Prostate gland (tissue), 2 donors: ENCODE measurements at regions not wholly inside any gene's neighbourhood (a gene's known extent, or its start where the extent isn't known, plus 50 kb on each side); places are given as distances from the start of the nearest gene placed in this dataset.

Source experiments
- DNase-seq: peaks from one replicate; pipeline ENCODE4 v3.0.0-alpha.2; 2019; ENCODE audit warnings: low spot score
- H3K27ac ChIP-seq, 2 donors: fragments of 200-600 bp; sonication (generic); 2 replicates each; pipeline ENCODE4 v1.5.1; 2017 to 2019
- H3K27me3 ChIP-seq: fragments of 200-600 bp; sonication (generic); replicated peaks from 2 replicates; pipeline ENCODE4 v1.5.1; 2019; ENCODE audit not compliant: insufficient read depth
- H3K36me3 ChIP-seq, 2 donors: fragments of 200-600 bp; sonication (generic); 1 replicate in 1 of 2; 2 replicates in 1 of 2; pipeline versions ENCODE4 v1.5.1 to v1.8.1; 2017 to 2019
- H3K4me1 ChIP-seq: fragments of 200-600 bp; sonication (generic); replicated peaks from 2 replicates; pipeline ENCODE4 v1.5.1; 2019
- H3K4me3 ChIP-seq, 2 donors: fragments of 200-600 bp; sonication (generic); 2 replicates each; pipeline ENCODE4 v1.5.1; 2017 to 2019
- H3K9me3 ChIP-seq: fragments of 200-600 bp; sonication (generic); 2 replicates; pipeline ENCODE4 v1.5.1; 2017
- POLR2A ChIP-seq: fragments of 450-650 bp; IDR thresholded peaks from one replicate; pipeline ENCODE4 v1.6.1; 2016; ENCODE audit warnings: antibody characterized with exemption, mild to moderate bottlenecking
- POLR2AphosphoS5 ChIP-seq: sonication (generic); formaldehyde crosslinking; IDR thresholded peaks from one replicate; pipeline ENCODE4 v1.6.1; 2017; ENCODE audit warnings: antibody characterized with exemption
- WGBS: methylation state at CpG from one replicate; pipeline ENCODE4 v1.1.5; 2018; 5-methylcytosine and 5-hydroxymethylcytosine counted together
- intact Hi-C: fragments of 100-400 bp; cut with DNase I; formaldehyde crosslinking; loops from one replicate; pipeline ENCODE4 v1.14.2; 2022
- TF ChIP-seq, protein P1 (sequence below), 4 experiments: fragments of 200-600 bp in 2 of 4; fragments of 450-650 bp in 2 of 4; sonication (generic) in 2 of 4; IDR thresholded peaks; 1 replicate in 3 of 4; 2 replicates in 1 of 4; pipeline ENCODE4 v1.5.1; 2016 to 2019; ENCODE audit warnings: antibody characterized with exemption in 4 of 4, mild to moderate bottlenecking in 2 of 4, moderate library complexity in 2 of 4

GRCh38 chr10:29694121-29694520 is 59.4 kb upstream of the SVIL start:
- DNase-seq, result no peak
- no peaks in the 10 kb centered on the region for H3K27me3 ChIP-seq
- intact Hi-C loops, result no loop called here
- WGBS, result 86% methylated on average over 3 of the region's 3 CpGs
- TF ChIP-seq, protein P1, sequence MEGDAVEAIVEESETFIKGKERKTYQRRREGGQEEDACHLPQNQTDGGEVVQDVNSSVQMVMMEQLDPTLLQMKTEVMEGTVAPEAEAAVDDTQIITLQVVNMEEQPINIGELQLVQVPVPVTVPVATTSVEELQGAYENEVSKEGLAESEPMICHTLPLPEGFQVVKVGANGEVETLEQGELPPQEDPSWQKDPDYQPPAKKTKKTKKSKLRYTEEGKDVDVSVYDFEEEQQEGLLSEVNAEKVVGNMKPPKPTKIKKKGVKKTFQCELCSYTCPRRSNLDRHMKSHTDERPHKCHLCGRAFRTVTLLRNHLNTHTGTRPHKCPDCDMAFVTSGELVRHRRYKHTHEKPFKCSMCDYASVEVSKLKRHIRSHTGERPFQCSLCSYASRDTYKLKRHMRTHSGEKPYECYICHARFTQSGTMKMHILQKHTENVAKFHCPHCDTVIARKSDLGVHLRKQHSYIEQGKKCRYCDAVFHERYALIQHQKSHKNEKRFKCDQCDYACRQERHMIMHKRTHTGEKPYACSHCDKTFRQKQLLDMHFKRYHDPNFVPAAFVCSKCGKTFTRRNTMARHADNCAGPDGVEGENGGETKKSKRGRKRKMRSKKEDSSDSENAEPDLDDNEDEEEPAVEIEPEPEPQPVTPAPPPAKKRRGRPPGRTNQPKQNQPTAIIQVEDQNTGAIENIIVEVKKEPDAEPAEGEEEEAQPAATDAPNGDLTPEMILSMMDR (IDR thresholded peaks at IDR 0.05), result no peak
- TF ChIP-seq POLR2AphosphoS5, result no peak
- TF ChIP-seq POLR2A, result no peak
- peak overlapping the region; percentile 3 to 8 for H3K27ac ChIP-seq
- no peaks in the 10 kb centered on the region for H3K36me3 ChIP-seq
- H3K4me3 ChIP-seq, result no peak overlapping the region
- no peaks in the 10 kb centered on the region for H3K4me1 ChIP-seq
- no peaks in the 10 kb centered on the region for H3K9me3 ChIP-seq

GRCh38 chr10:29692121-29692539 is 57.4 kb upstream of the SVIL start:
- Histone ChIP-seq H3K27ac (peak overlapping the region; percentile 57 to 58), H3K9me3 (no peaks in the 10 kb centered on the region), H3K4me1 (peaks cover 6% of the 10 kb centered on the region), H3K27me3 (no peaks in the 10 kb centered on the region), H3K4me3 (no peak overlapping the region), H3K36me3 (no peaks in the 10 kb centered on the region)
- WGBS, result 14% methylated on average over 5 of the region's 5 CpGs
- no peak for TF ChIP-seq POLR2AphosphoS5
- TF ChIP-seq POLR2A, result no peak
- TF ChIP-seq, protein P1 (IDR thresholded peaks at IDR 0.05), result no peak
- intact Hi-C loops, result no loop called here
- DNase-seq, result no peak

- Histone ChIP-seq H3K36me3 (no peaks in the 10 kb centered on the region), H3K27me3 (no peaks in the 10 kb centered on the region), H3K4me3 (no peak overlapping the region), H3K4me1 (peaks cover 6% of the 10 kb centered on the region), H3K9me3 (no peaks in the 10 kb centered on the region), H3K27ac (peak overlapping the region; percentile 57 to 58)
- WGBS, result 25% methylated on average over 5 of the region's 5 CpGs
- TF ChIP-seq, protein P1 (IDR thresholded peaks at IDR 0.05), result no peak
- TF ChIP-seq POLR2A (no peak), POLR2AphosphoS5 (no peak)
- intact Hi-C loops, result no loop called here
- DNase-seq, result no peak
These were observed 56.8 kb upstream of the SVIL start for GRCh38 chr10:29691564-29692072.

DNA sequence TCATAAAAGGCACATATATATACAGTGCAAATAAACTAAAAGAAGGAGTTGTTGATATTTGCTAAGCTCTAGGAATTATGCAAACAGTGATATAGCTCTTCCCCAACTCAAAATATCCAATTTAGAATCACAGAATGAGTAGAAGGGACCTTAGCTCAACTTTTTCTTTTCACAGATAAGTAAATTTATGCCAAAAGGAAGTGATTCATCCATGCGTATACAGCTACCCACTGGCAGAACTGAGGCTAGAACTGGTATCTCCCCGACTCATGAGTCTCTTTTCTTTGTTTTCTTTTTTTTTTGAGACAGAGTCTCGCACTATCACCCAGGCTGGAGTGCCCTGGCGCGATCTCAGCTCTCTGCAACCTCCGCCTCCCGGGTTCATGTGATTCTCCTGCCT is 54.2 kb upstream of the SVIL start:
- no peaks in the 10 kb centered on the region for H3K27me3 ChIP-seq
- H3K4me1 ChIP-seq, result peaks cover 6% of the 10 kb centered on the region
- DNase-seq, result no peak
- H3K4me3 ChIP-seq, result no peak overlapping the region
- intact Hi-C loops, result no loop called here
- H3K36me3 ChIP-seq, result no peaks in the 10 kb centered on the region
- no peak for TF ChIP-seq POLR2A
- TF ChIP-seq, protein P1 (IDR thresholded peaks at IDR 0.05), result no peak
- TF ChIP-seq POLR2AphosphoS5, result no peak
- no peaks in the 10 kb centered on the region for H3K9me3 ChIP-seq
- no peak overlapping the region for H3K27ac ChIP-seq
- WGBS, result 71% methylated on average over 7 of the region's 7 CpGs

DNA sequence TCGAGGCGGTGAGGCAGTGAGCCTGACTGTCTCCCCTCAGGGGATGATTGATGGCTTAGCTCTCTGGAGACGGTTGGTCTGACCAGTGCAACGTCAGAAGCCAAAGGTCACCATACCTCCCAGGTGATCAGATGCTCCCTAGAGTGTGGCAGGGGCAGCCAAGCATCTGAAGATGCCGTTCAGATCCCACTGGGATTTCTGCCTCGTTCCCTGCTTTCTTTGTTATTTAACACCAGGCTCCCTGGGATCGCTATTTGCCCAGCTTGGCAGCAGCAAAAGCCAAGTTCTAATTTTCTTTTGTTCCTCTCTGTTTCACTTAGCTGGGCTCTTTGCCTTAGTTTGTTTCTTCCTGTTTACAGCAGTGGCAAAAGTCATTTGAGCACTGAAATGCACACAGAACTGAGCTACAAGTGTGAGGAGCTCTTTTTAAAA is 53.5 kb upstream of the SVIL start:
- no peak for TF ChIP-seq POLR2A
- TF ChIP-seq, protein P1 (IDR thresholded peaks at IDR 0.05), result no peak
- no peak for TF ChIP-seq POLR2AphosphoS5
- H3K4me1 ChIP-seq, result peaks cover 6% of the 10 kb centered on the region
- no peak for DNase-seq
- 20% methylated on average over 7 of the region's 7 CpGs for WGBS
- intact Hi-C loops, result no loop called here
- H3K36me3 ChIP-seq, result no peaks in the 10 kb centered on the region
- H3K4me3 ChIP-seq, result no peak overlapping the region
- H3K9me3 ChIP-seq, result no peaks in the 10 kb centered on the region
- H3K27ac ChIP-seq, result no peak overlapping the region
- no peaks in the 10 kb centered on the region for H3K27me3 ChIP-seq
